ENCODE measurements at regions not wholly inside any gene's neighbourhood (a gene's known extent, or its start where the extent isn't known, plus 50 kb on each side); places are given as distances from the start of the nearest gene placed in this dataset.
"Not testable (repeated sequence)": the region's sequence is repeated elsewhere in the genome, so short reads cannot be mapped to it uniquely, and the experiment has no call there.

DNA sequence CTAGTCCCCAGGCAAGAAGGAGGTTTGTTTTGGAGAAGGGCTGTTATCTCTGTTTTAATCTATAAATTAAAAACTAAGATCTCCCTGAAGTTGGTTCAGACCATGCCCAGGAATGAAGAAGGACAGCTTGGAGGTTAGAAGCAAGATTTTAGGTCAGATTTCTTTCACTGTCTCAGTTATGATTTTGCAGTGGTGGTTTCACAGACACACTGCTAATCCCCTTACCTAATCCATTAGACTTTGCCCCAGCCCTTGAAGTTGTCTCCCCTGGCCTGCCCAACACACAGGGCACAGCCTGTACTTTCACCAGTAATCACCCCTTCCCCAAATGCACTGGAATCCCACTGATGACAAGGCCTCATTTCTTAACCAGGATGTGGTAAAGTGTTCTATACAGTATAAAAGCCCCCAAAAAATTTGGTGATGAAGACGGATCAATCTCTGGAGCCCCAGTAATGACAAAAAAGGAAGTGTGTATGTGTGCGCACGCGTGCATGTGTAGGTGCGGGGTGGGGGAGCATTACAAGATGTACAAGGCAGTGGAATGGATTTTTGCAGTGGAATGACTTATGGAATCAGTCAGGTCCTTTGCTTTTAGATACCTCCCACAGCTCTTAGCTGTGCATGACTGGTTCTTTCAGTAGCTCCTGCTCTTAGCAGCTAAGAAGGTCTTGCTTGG, 73.1 kb upstream of the TERB2 start:
- no peak overlapping the region for H2BK120ac ChIP-seq (ENCODE audit: low read depth, low read length, poor library complexity, severe bottlenecking)
- H4K5ac ChIP-seq (ENCODE audit: insufficient read length, low read depth, low read length) = no peak overlapping the region
- no peak overlapping the region for H3K4me2 ChIP-seq (ENCODE audit: insufficient read depth, insufficient read length, low read length)
- H3K4me1 ChIP-seq (ENCODE audit: insufficient read depth, low read length) = no peaks in the 10 kb centered on the region
- peaks cover 5 to 10% of the 10 kb centered on the region in 2 experiments for H3K4me1 Mint-ChIP-seq
- no peak overlapping the region for H3K14ac ChIP-seq (ENCODE audit: insufficient read depth, low read length)
- H2BK5ac ChIP-seq (ENCODE audit: insufficient read length, low read length) = no peak overlapping the region
- H3K9ac ChIP-seq (ENCODE audit: extremely low read depth, insufficient read length, low read length) = no peak overlapping the region
- peak overlapping the region in 1 of 3 experiments; percentile 44; a peak in 2 of 7 replicates for H3K27ac Mint-ChIP-seq
- H3K18ac ChIP-seq (ENCODE audit: insufficient read length, low read depth, low read length) = no peak overlapping the region
- no peak overlapping the region for H3K27ac ChIP-seq (ENCODE audit: insufficient read length, low read depth, low read length)
- no peaks in the 10 kb centered on the region for H3K79me2 ChIP-seq (ENCODE audit: insufficient read depth, low read length)
- no peak overlapping the region for H3T11ph ChIP-seq (ENCODE audit: low read length)
- no peak overlapping the region for H2BK20ac ChIP-seq (ENCODE audit: low read depth, low read length, poor library complexity, severe bottlenecking)
- no peak for DNase-seq
- H2AK5ac ChIP-seq (ENCODE audit: insufficient read length, low read length) = no peak overlapping the region
- no peak overlapping the region for H2BK15ac ChIP-seq (ENCODE audit: low read depth, low read length)
- H3K4me3 Mint-ChIP-seq = no peak overlapping the region
- H3K23ac ChIP-seq (ENCODE audit: insufficient read length, low read depth, low read length) = no peak overlapping the region
- H3K79me1 ChIP-seq (ENCODE audit: insufficient read depth, low read depth, low read length, poor library complexity, severe bottlenecking) = no peaks in the 10 kb centered on the region
- H3K56ac ChIP-seq (ENCODE audit: insufficient read length, low read depth, low read length) = no peak overlapping the region
- TF ChIP-seq, protein P1, sequence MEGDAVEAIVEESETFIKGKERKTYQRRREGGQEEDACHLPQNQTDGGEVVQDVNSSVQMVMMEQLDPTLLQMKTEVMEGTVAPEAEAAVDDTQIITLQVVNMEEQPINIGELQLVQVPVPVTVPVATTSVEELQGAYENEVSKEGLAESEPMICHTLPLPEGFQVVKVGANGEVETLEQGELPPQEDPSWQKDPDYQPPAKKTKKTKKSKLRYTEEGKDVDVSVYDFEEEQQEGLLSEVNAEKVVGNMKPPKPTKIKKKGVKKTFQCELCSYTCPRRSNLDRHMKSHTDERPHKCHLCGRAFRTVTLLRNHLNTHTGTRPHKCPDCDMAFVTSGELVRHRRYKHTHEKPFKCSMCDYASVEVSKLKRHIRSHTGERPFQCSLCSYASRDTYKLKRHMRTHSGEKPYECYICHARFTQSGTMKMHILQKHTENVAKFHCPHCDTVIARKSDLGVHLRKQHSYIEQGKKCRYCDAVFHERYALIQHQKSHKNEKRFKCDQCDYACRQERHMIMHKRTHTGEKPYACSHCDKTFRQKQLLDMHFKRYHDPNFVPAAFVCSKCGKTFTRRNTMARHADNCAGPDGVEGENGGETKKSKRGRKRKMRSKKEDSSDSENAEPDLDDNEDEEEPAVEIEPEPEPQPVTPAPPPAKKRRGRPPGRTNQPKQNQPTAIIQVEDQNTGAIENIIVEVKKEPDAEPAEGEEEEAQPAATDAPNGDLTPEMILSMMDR (conservative IDR thresholded peaks at IDR 0.05) = no peak
- H4K20me1 ChIP-seq (ENCODE audit: control insufficient read depth, insufficient read depth, insufficient read length) = no peaks in the 10 kb centered on the region
- H3K9me3 ChIP-seq (ENCODE audit: control insufficient read depth, low read depth, low read length) = no peaks in the 10 kb centered on the region
- H2AFZ ChIP-seq (ENCODE audit: low read length) = no peak overlapping the region
- H3K4ac ChIP-seq (ENCODE audit: low read depth, low read length) = no peak overlapping the region
- no peaks in the 10 kb centered on the region; the same call in 1 of the 2 replicates for H3K27me3 Mint-ChIP-seq (ENCODE audit: low read depth)
- no peaks in the 10 kb centered on the region for H3K27me3 ChIP-seq (ENCODE audit: insufficient read depth, low read length)
- no peak overlapping the region for H4K8ac ChIP-seq (replicated peaks; ENCODE audit: insufficient read length, low read depth, low read length)
- WGBS (ENCODE audit: extremely low coverage, insufficient read length, low lambda C conversion rate) = no CpG with 5 or more reads among the region's 5 CpGs
- no peak overlapping the region for H4K91ac ChIP-seq (ENCODE audit: insufficient read length, low read depth, low read length)
- H3K36me3 Mint-ChIP-seq (ENCODE audit: insufficient read depth in 1 of 3, low read depth in 3 of 3) = peaks cover 0 to 15% (median 8%) of the 10 kb centered on the region in 3 experiments; a peak in 3 of 7 replicates
- no peaks in the 10 kb centered on the region for H3K23me2 ChIP-seq (ENCODE audit: insufficient read length, low read depth, low read length, poor library complexity, severe bottlenecking)
- H2BK12ac ChIP-seq (ENCODE audit: insufficient read length, low read depth, low read length) = no peak overlapping the region
- peaks cover 27 to 29% of the 10 kb centered on the region in 2 experiments for H3K9me3 Mint-ChIP-seq

- not testable (repeated sequence) for H2AFZ ChIP-seq (ENCODE audit: low read length); H3K27ac Mint-ChIP-seq; H2BK20ac ChIP-seq (ENCODE audit: low read depth, low read length, poor library complexity, severe bottlenecking); H3K18ac ChIP-seq (ENCODE audit: insufficient read length, low read depth, low read length); H2BK15ac ChIP-seq (ENCODE audit: low read depth, low read length); H3K9ac ChIP-seq (ENCODE audit: extremely low read depth, insufficient read length, low read length); H3K36me3 Mint-ChIP-seq (ENCODE audit: insufficient read depth in 1 of 3, low read depth in 3 of 3); H2BK12ac ChIP-seq (ENCODE audit: insufficient read length, low read depth, low read length); H3K4me2 ChIP-seq (ENCODE audit: insufficient read depth, insufficient read length, low read length); H4K20me1 ChIP-seq (ENCODE audit: control insufficient read depth, insufficient read depth, insufficient read length); H3K79me2 ChIP-seq (ENCODE audit: insufficient read depth, low read length); H3K4me1 Mint-ChIP-seq; H3K23me2 ChIP-seq (ENCODE audit: insufficient read length, low read depth, low read length, poor library complexity, severe bottlenecking); H4K8ac ChIP-seq (replicated peaks; ENCODE audit: insufficient read length, low read depth, low read length); H3K9me3 Mint-ChIP-seq; H3K14ac ChIP-seq (ENCODE audit: insufficient read depth, low read length); H2AK5ac ChIP-seq (ENCODE audit: insufficient read length, low read length); H3K23ac ChIP-seq (ENCODE audit: insufficient read length, low read depth, low read length); H3K4ac ChIP-seq (ENCODE audit: low read depth, low read length); H2BK5ac ChIP-seq (ENCODE audit: insufficient read length, low read length); H4K5ac ChIP-seq (ENCODE audit: insufficient read length, low read depth, low read length); H2BK120ac ChIP-seq (ENCODE audit: low read depth, low read length, poor library complexity, severe bottlenecking); H3K27me3 ChIP-seq (ENCODE audit: insufficient read depth, low read length); H3K9me3 ChIP-seq (ENCODE audit: control insufficient read depth, low read depth, low read length); H3K4me3 Mint-ChIP-seq; H3T11ph ChIP-seq (ENCODE audit: low read length); H3K56ac ChIP-seq (ENCODE audit: insufficient read length, low read depth, low read length); H3K27me3 Mint-ChIP-seq (ENCODE audit: low read depth); H3K79me1 ChIP-seq (ENCODE audit: insufficient read depth, low read depth, low read length, poor library complexity, severe bottlenecking); H3K4me1 ChIP-seq (ENCODE audit: insufficient read depth, low read length); H3K27ac ChIP-seq (ENCODE audit: insufficient read length, low read depth, low read length); DNase-seq; H4K91ac ChIP-seq (ENCODE audit: insufficient read length, low read depth, low read length)
- WGBS (ENCODE audit: extremely low coverage, insufficient read length, low lambda C conversion rate) = no CpG with 5 or more reads among the region's 4 CpGs
These were observed 57.4 kb upstream of the TERB2 start for GRCh38 chr15:44898890-44899651.
